ENCODE measurements at regions not wholly inside any gene's neighbourhood (a gene's known extent, or its start where the extent isn't known, plus 50 kb on each side); places are given as distances from the start of the nearest gene placed in this dataset.

DNA sequence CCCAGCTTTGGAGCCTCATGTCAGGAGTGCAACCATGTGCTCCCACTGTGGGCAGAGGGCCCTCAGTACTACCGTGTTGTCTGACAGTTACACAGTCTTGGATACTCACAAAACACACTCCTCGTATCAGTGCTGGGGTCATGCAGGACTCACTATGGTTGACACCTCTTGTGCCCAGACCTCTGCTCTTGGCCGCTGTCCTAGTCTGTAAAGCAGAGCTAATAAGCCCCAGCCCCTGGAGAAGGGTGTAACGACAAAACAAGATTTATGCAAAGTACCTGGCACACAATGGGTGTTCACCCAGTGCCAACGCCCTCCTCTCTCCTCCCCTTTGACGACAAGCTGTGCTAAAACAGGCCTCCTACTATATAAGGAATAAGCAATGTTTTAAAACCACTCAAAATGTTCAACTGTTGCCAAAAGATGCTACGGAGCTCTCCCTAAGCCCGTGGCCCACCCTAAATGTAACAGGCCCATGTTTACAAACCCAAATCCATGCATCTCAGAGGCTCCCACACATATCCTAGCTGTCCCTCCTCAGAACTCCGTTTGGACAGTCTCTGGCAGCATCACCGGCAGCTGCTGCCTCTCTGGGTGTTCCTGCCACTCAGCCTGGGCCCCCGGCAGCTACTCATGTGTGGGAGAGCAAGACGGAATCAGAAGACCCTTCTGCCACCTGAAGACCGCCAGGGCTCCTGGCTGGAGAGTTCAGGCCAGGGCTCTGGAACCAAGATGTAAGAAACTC is 65.8 kb downstream of the MRPL46 start:
- ATAC-seq (no peak), DNase-seq (ENCODE audit: low read depth, low spot score) (no peak)
- Histone ChIP-seq H3K9me2 (ENCODE audit: insufficient read depth) (no peaks in the 10 kb centered on the region), H4K20me1 (ENCODE audit: insufficient read depth) (no peaks in the 10 kb centered on the region), H3K4me3 (replicated peaks in 1 of 2; ENCODE audit: low read depth in 1 of 2, low read length in 2 of 2) (no peak overlapping the region), H2AFZ (ENCODE audit: low read depth, low read length, poor library complexity, severe bottlenecking) (no peak overlapping the region), H3K4me2 (ENCODE audit: low read length) (no peak overlapping the region), H3K79me2 (ENCODE audit: insufficient read depth, low read length) (no peaks in the 10 kb centered on the region), H3K4me1 (ENCODE audit: control insufficient read depth in 1 of 2, insufficient read depth in 2 of 2, low read length in 2 of 2) (no peaks in the 10 kb centered on the region), H3K9ac (ENCODE audit: low read length) (no peak overlapping the region), H3K36me3 (ENCODE audit: control insufficient read depth in 1 of 2, insufficient read depth in 2 of 2, low read length in 2 of 2) (no peaks in the 10 kb centered on the region), H3K9me3 (ENCODE audit: control insufficient read depth in 1 of 2, insufficient read depth in 1 of 2, low read depth in 1 of 2, low read length in 2 of 2) (0 out of 4 replicates have a peak, but pooled peaks cover 0 to 4% of the 10 kb centered on the region in 2 experiments), H3K27ac (ENCODE audit: low read depth, low read length) (no peak overlapping the region), H3K27me3 (ENCODE audit: insufficient read depth, low read length) (peaks cover 42% of the 10 kb centered on the region)
- TF ChIP-seq EGR1 (IDR thresholded peaks at IDR 0.05; ENCODE audit: low read depth) (no peak), RAD21 (IDR thresholded peaks at IDR 0.05; ENCODE audit: low read depth) (no peak)
- TF ChIP-seq, protein P1, sequence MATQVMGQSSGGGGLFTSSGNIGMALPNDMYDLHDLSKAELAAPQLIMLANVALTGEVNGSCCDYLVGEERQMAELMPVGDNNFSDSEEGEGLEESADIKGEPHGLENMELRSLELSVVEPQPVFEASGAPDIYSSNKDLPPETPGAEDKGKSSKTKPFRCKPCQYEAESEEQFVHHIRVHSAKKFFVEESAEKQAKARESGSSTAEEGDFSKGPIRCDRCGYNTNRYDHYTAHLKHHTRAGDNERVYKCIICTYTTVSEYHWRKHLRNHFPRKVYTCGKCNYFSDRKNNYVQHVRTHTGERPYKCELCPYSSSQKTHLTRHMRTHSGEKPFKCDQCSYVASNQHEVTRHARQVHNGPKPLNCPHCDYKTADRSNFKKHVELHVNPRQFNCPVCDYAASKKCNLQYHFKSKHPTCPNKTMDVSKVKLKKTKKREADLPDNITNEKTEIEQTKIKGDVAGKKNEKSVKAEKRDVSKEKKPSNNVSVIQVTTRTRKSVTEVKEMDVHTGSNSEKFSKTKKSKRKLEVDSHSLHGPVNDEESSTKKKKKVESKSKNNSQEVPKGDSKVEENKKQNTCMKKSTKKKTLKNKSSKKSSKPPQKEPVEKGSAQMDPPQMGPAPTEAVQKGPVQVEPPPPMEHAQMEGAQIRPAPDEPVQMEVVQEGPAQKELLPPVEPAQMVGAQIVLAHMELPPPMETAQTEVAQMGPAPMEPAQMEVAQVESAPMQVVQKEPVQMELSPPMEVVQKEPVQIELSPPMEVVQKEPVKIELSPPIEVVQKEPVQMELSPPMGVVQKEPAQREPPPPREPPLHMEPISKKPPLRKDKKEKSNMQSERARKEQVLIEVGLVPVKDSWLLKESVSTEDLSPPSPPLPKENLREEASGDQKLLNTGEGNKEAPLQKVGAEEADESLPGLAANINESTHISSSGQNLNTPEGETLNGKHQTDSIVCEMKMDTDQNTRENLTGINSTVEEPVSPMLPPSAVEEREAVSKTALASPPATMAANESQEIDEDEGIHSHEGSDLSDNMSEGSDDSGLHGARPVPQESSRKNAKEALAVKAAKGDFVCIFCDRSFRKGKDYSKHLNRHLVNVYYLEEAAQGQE (IDR thresholded peaks at IDR 0.05; ENCODE audit: low read depth) = no peak
- RAD21 ChIA-PET (ENCODE audit: low non-redundant PET in 1 of 2, low total read pairs in 2 of 2, uncharacterized antibody in 2 of 2, unreplicated experiment in 2 of 2) = no interaction called here
- intact Hi-C loops (cut with micrococcal nuclease) = no loop called here
- POLR2A ChIA-PET = no interaction called here
- no TSS peak for BruUV-seq (replicated peaks)
- CTCF ChIA-PET = no interaction called here

DNA sequence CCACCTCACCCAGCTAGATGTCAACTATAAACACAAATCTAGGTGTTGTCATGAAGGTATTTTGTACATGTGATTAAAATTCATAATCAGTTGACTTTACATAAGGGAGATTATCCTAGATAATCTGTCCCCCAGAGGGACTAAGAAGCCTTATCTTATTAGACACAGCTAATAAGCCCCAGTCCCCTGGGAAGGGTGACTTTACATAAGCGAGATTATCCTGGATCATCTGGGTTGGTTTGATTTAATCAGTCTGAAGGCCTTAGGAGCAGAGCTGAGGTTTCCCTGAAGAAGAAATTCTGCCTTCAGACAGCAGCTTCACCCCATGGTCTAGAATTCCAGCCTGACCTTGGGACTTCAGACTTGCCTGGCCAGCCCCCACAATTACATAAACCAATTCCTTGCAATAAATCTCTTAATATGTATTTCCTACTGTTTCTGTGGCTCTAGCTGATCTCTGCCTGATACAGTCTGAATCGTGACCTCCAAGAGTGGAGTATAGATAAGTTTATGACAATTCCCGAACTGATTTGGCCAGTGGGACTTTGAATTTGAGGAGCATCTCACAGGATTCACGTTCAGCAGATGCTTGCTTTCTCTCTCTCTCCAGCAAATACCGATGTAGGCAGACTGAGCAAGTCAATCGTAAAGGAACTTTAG is 66.5 kb downstream of the MRPL46 start:
- intact Hi-C loops (cut with micrococcal nuclease) = no loop called here
- ChIA-PET CTCF (no interaction called here), POLR2A (no interaction called here), RAD21 (ENCODE audit: low non-redundant PET in 1 of 2, low total read pairs in 2 of 2, uncharacterized antibody in 2 of 2, unreplicated experiment in 2 of 2) (no interaction called here)
- Histone ChIP-seq H3K4me1 (ENCODE audit: control insufficient read depth in 1 of 2, insufficient read depth in 2 of 2, low read length in 2 of 2) (no peaks in the 10 kb centered on the region), H3K9ac (ENCODE audit: low read length) (no peak overlapping the region), H3K79me2 (ENCODE audit: insufficient read depth, low read length) (no peaks in the 10 kb centered on the region), H3K4me3 (replicated peaks in 1 of 2; ENCODE audit: low read depth in 1 of 2, low read length in 2 of 2) (no peak overlapping the region), H4K20me1 (ENCODE audit: insufficient read depth) (no peaks in the 10 kb centered on the region), H2AFZ (ENCODE audit: low read depth, low read length, poor library complexity, severe bottlenecking) (no peak overlapping the region), H3K36me3 (ENCODE audit: control insufficient read depth in 1 of 2, insufficient read depth in 2 of 2, low read length in 2 of 2) (no peaks in the 10 kb centered on the region), H3K27me3 (ENCODE audit: insufficient read depth, low read length) (peaks cover 42% of the 10 kb centered on the region), H3K9me2 (ENCODE audit: insufficient read depth) (no peaks in the 10 kb centered on the region), H3K4me2 (ENCODE audit: low read length) (no peak overlapping the region), H3K27ac (ENCODE audit: low read depth, low read length) (no peak overlapping the region), H3K9me3 (ENCODE audit: control insufficient read depth in 1 of 2, insufficient read depth in 1 of 2, low read depth in 1 of 2, low read length in 2 of 2) (0 out of 4 replicates have a peak, but pooled peaks cover 0 to 4% of the 10 kb centered on the region in 2 experiments)
- DNase-seq (ENCODE audit: low read depth, low spot score) = no peak
- ATAC-seq = no peak
- BruUV-seq (replicated peaks) = no TSS peak
- TF ChIP-seq TCF7L2 (IDR thresholded peaks at IDR 0.05; ENCODE audit: borderline replicate concordance, extremely low read depth, insufficient read depth, insufficient read length) = no peak
- TF ChIP-seq ELF1 (IDR thresholded peaks at IDR 0.05; ENCODE audit: borderline replicate concordance, low read depth) = no peak
- no peak for TF ChIP-seq RAD21 (IDR thresholded peaks at IDR 0.05; ENCODE audit: low read depth)
